CD14-positive monocyte (primary cell): ENCODE measurements at regions not wholly inside any gene's neighbourhood (a gene's known extent, or its start where the extent isn't known, plus 50 kb on each side); places are given as distances from the start of the nearest gene placed in this dataset.

ENCODE experiments used
- DNase-seq, 3 donors: peaks; one replicate each; pipeline ENCODE4 v3.0.0-alpha.2; 2011 to 2022
- H2AFZ ChIP-seq: 2 replicates; pipeline ENCODE4 v1.6.0; 2012; ENCODE audit warnings: mild to moderate bottlenecking, low read depth, low read length, inconsistent platforms; ENCODE audit not compliant: insufficient read depth, poor library complexity, severe bottlenecking
- H3K27ac ChIP-seq, 2 donors: 1 replicate in 1 of 2; 2 replicates in 1 of 2; pipeline ENCODE4 v1.5.1; 2012 to 2013; ENCODE audit warnings: low read length in 2 of 2, control low read depth in 1 of 2, inconsistent platforms in 1 of 2, low read depth in 1 of 2, mild to moderate bottlenecking in 1 of 2
- H3K27me3 ChIP-seq, 2 donors: one replicate each; pipeline versions ENCODE4 v1.6.0 to v1.6.1; 2011 to 2013; ENCODE audit warnings: low read length in 2 of 2; ENCODE audit not compliant: control insufficient read depth in 2 of 2, insufficient read depth in 2 of 2
- H3K36me3 ChIP-seq, 2 donors: replicated peaks in 1 of 2; 1 replicate in 1 of 2; 2 replicates in 1 of 2; pipeline versions ENCODE4 v1.5.1 to v1.6.1; 2012 to 2013; ENCODE audit warnings: low read length in 2 of 2, control low read depth in 1 of 2, inconsistent platforms in 1 of 2, mild to moderate bottlenecking in 1 of 2; ENCODE audit not compliant: insufficient read depth in 2 of 2, control insufficient read depth in 1 of 2
- H3K4me1 ChIP-seq, 2 donors: 1 replicate in 1 of 2; 2 replicates in 1 of 2; pipeline versions ENCODE4 v1.5.1 to v1.6.1; 2012 to 2013; ENCODE audit warnings: low read length in 2 of 2, control low read depth in 1 of 2, inconsistent platforms in 1 of 2, mild to moderate bottlenecking in 1 of 2, moderate library complexity in 1 of 2; ENCODE audit not compliant: insufficient read depth in 2 of 2, control insufficient read depth in 1 of 2
- H3K4me2 ChIP-seq: replicated peaks from 2 replicates; pipeline ENCODE3; 2012; ENCODE audit warnings: low read length, moderate library complexity, mild to moderate bottlenecking; ENCODE audit not compliant: poor library complexity, severe bottlenecking; ENCODE audit errors: extremely low read depth
- H3K4me3 ChIP-seq, 3 experiments: fragments of 200-600 bp in 1 of 3; sonication (generic) in 1 of 3; replicated peaks in 1 of 3; 1 replicate in 2 of 3; 2 replicates in 1 of 3; pipeline ENCODE4 v1.5.1; 2011 to 2013; ENCODE audit warnings: low read length in 3 of 3, mild to moderate bottlenecking in 3 of 3, control low read depth in 2 of 3, low read depth in 2 of 3, inconsistent platforms in 1 of 3, moderate library complexity in 1 of 3
- H3K79me2 ChIP-seq: 2 replicates; pipeline ENCODE4 v1.6.0; 2012; ENCODE audit warnings: mild to moderate bottlenecking, control low read depth, inconsistent platforms, low read length, moderate library complexity; ENCODE audit not compliant: insufficient read depth
- H3K9ac ChIP-seq: 2 replicates; pipeline ENCODE4 v1.6.0; 2017; ENCODE audit warnings: low read length, mild to moderate bottlenecking; ENCODE audit not compliant: insufficient read depth, poor library complexity, severe bottlenecking
- H3K9me3 ChIP-seq, 2 donors: replicated peaks in 1 of 2; 1 replicate in 1 of 2; 2 replicates in 1 of 2; pipeline versions ENCODE4 v1.5.1 to v1.6.1; 2012 to 2013; ENCODE audit warnings: low read length in 2 of 2, control low read depth in 1 of 2; ENCODE audit not compliant: control insufficient read depth in 1 of 2, insufficient read depth in 1 of 2
- H4K20me1 ChIP-seq: 2 replicates; pipeline ENCODE4 v1.6.0; 2012; ENCODE audit warnings: mild to moderate bottlenecking, low read length, control low read depth, moderate library complexity; ENCODE audit not compliant: insufficient read depth
- H3K27ac Mint-ChIP-seq, 7 donors: one replicate each; pipeline ENCODE4 v1.8.0; 2020; ENCODE audit warnings: mild to moderate bottlenecking in 7 of 7, mixed read lengths in 7 of 7, moderate library complexity in 6 of 7, inconsistent platforms in 2 of 7
- H3K27me3 Mint-ChIP-seq, 3 donors: one replicate each; pipeline ENCODE4 v1.8.0; 2021 to 2022; ENCODE audit warnings: low read depth in 3 of 3, mild to moderate bottlenecking in 3 of 3, mixed read lengths in 3 of 3, moderate library complexity in 3 of 3, inconsistent platforms in 1 of 3
- H3K36me3 Mint-ChIP-seq, 2 donors: one replicate each; pipeline ENCODE4 v1.8.0; 2020; ENCODE audit warnings: mixed read lengths in 2 of 2, inconsistent platforms in 1 of 2, mild to moderate bottlenecking in 1 of 2
- H3K4me1 Mint-ChIP-seq: one replicate; pipeline ENCODE4 v1.8.0; 2020; ENCODE audit warnings: mild to moderate bottlenecking, mixed read lengths
- H3K4me3 Mint-ChIP-seq, 2 donors: one replicate each; pipeline ENCODE4 v1.8.0; 2020; ENCODE audit warnings: mild to moderate bottlenecking in 2 of 2, mixed read lengths in 2 of 2, moderate library complexity in 1 of 2
- H3K9me3 Mint-ChIP-seq, 7 donors: one replicate each; pipeline ENCODE4 v1.8.0; 2020 to 2022; ENCODE audit warnings: mixed read lengths in 7 of 7, mild to moderate bottlenecking in 6 of 7, moderate library complexity in 6 of 7, inconsistent platforms in 2 of 7
- WGBS: methylation state at CpG from one replicate; pipeline ENCODE4 v1.1.5; 2013; ENCODE audit warnings: missing lambda C conversion rate; ENCODE audit not compliant: insufficient coverage; 5-methylcytosine and 5-hydroxymethylcytosine counted together
- intact Hi-C, 2 donors: fragments of 100-400 bp; cut with micrococcal nuclease; formaldehyde crosslinking; loops; one replicate each; pipeline versions ENCODE4 v1.15.0 to v1.15.1; 2023
- TF ChIP-seq, protein P1 (sequence below): fragments of 200-600 bp; IDR thresholded peaks from one replicate; pipeline ENCODE4 v1.8.0; 2022; ENCODE audit warnings: antibody characterized with exemption, mild to moderate bottlenecking

DNA sequence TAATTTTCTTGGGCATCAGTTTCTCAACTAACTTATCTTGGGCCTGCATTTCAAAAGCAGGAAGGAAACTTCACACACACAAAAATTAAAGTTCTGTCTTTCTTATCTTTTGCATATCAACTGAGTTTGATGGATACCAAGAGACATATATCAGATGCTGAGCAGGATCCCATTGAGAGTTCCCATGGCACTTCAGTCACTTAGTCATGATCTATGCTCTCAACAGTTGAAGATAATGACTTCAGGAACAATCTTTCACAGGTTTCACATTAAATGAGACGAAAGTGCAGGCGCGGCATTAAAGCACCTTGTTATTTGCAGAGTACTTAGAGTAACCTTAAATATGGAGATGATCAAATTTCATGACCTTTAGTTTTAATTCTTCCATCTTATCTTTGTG lies 2139.8 kb upstream of the CELF4 start:
- H3K9me3 Mint-ChIP-seq, result peaks cover 0 to 15% (median 4%) of the 10 kb centered on the region in 7 donors
- Histone ChIP-seq H3K9ac (no peak overlapping the region), H3K79me2 (no peaks in the 10 kb centered on the region), H3K27ac (no peak overlapping the region), H2AFZ (no peak overlapping the region), H4K20me1 (no peaks in the 10 kb centered on the region), H3K27me3 (no peaks in the 10 kb centered on the region), H3K4me1 (no peaks in the 10 kb centered on the region), H3K36me3 (no peaks in the 10 kb centered on the region), H3K4me3 (no peak overlapping the region), H3K9me3 (peaks cover 0 to 5% of the 10 kb centered on the region in 2 donors), H3K4me2 (no peak overlapping the region)
- peaks cover 0 to 1% (median 0%) of the 10 kb centered on the region in 3 donors for H3K27me3 Mint-ChIP-seq
- peaks cover 1 to 7% of the 10 kb centered on the region in 2 donors for H3K36me3 Mint-ChIP-seq
- H3K4me3 Mint-ChIP-seq, result no peak overlapping the region
- TF ChIP-seq, protein P1, sequence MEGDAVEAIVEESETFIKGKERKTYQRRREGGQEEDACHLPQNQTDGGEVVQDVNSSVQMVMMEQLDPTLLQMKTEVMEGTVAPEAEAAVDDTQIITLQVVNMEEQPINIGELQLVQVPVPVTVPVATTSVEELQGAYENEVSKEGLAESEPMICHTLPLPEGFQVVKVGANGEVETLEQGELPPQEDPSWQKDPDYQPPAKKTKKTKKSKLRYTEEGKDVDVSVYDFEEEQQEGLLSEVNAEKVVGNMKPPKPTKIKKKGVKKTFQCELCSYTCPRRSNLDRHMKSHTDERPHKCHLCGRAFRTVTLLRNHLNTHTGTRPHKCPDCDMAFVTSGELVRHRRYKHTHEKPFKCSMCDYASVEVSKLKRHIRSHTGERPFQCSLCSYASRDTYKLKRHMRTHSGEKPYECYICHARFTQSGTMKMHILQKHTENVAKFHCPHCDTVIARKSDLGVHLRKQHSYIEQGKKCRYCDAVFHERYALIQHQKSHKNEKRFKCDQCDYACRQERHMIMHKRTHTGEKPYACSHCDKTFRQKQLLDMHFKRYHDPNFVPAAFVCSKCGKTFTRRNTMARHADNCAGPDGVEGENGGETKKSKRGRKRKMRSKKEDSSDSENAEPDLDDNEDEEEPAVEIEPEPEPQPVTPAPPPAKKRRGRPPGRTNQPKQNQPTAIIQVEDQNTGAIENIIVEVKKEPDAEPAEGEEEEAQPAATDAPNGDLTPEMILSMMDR, result no peak
- no peak for DNase-seq
- H3K27ac Mint-ChIP-seq, result no peak overlapping the region
- intact Hi-C loops, result no loop called here
- WGBS, result no CpG with 5 or more reads among the region's 3 CpGs
- peaks cover 3% of the 10 kb centered on the region for H3K4me1 Mint-ChIP-seq

DNA sequence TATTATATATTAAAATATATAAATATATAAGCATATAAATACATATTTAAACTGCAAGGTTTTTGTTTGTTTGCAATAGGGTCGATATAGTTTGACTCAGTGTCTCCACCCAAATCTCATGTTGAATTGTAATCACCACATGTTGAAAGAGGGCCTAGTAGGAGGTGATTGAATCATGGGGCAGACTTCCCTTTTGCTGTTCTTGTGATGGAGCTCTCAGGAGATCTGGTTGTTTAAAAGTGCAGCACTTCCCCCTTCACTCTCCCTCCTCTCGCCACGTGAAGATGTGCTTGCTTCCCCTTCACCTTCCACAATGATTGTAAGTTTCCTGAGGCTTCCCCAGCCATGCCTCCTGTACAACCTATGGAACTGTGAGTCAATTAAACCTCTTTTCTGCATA lies 2137.3 kb upstream of the CELF4 start:
- Histone ChIP-seq H4K20me1 (no peaks in the 10 kb centered on the region), H3K9ac (no peak overlapping the region), H3K4me1 (no peaks in the 10 kb centered on the region), H2AFZ (no peak overlapping the region), H3K9me3 (peaks cover 0 to 5% of the 10 kb centered on the region in 2 donors), H3K4me3 (no peak overlapping the region), H3K79me2 (no peaks in the 10 kb centered on the region), H3K36me3 (no peaks in the 10 kb centered on the region), H3K27ac (no peak overlapping the region), H3K4me2 (no peak overlapping the region), H3K27me3 (no peaks in the 10 kb centered on the region)
- Mint-ChIP-seq H3K36me3 (peaks cover 3 to 7% of the 10 kb centered on the region in 2 donors), H3K4me3 (no peak overlapping the region), H3K4me1 (peaks cover 3% of the 10 kb centered on the region), H3K27ac (no peak overlapping the region), H3K27me3 (peaks cover 0 to 1% (median 0%) of the 10 kb centered on the region in 3 donors), H3K9me3 (peaks cover 2 to 15% (median 6%) of the 10 kb centered on the region in 7 donors)
- WGBS, result no CpG with 5 or more reads among the region's 3 CpGs
- peak; percentile 10 to 40 (median 14) for DNase-seq
- intact Hi-C loops, result no loop called here
- TF ChIP-seq, protein P1, result no peak
